Keratinocyte (primary cell): ENCODE measurements at regions not wholly inside any gene's neighbourhood (a gene's known extent, or its start where the extent isn't known, plus 50 kb on each side); places are given as distances from the start of the nearest gene placed in this dataset.

Experiments
- DNase-seq: peaks from one replicate; pipeline ENCODE4 v3.0.0-alpha.2; 2011; ENCODE audit warnings: low read depth, missing footprints, low spot score
- FAIRE-seq: peaks from 2 replicates; lab custom pipeline; 2011; peaks lifted over from hg19 to GRCh38; lab: Jason Lieb, UNC
- H2AFZ ChIP-seq: 2 replicates; pipeline ENCODE4 v1.6.0; 2012; ENCODE audit warnings: low read length, control low read depth, inconsistent platforms; ENCODE audit not compliant: control insufficient read depth
- H3K27ac ChIP-seq: 2 replicates; pipeline ENCODE4 v1.5.1; 2011; ENCODE audit warnings: low read length; ENCODE audit not compliant: control insufficient read depth, insufficient read depth
- H3K27me3 ChIP-seq: 3 replicates; pipeline ENCODE4 v1.6.0; 2011; ENCODE audit warnings: low read length; ENCODE audit not compliant: control insufficient read depth, insufficient read depth; ENCODE audit errors: extremely low read depth
- H3K36me3 ChIP-seq, 2 experiments: 2 replicates in 1 of 2; 3 replicates in 1 of 2; pipeline ENCODE4 v1.5.1; 2011; ENCODE audit warnings: low read length in 2 of 2, mild to moderate bottlenecking in 1 of 2; ENCODE audit not compliant: control insufficient read depth in 2 of 2, insufficient read depth in 2 of 2; ENCODE audit errors: extremely low read depth in 1 of 2
- H3K4me1 ChIP-seq: 3 replicates; pipeline ENCODE4 v1.5.1; 2011; ENCODE audit warnings: low read length; ENCODE audit not compliant: control insufficient read depth, insufficient read depth; ENCODE audit errors: extremely low read depth
- H3K4me2 ChIP-seq: 3 replicates; pipeline ENCODE4 v1.6.0; 2011; ENCODE audit warnings: low read depth, low read length; ENCODE audit not compliant: control insufficient read depth, insufficient read depth; ENCODE audit errors: extremely low read depth
- H3K4me3 ChIP-seq, 3 experiments: fragments of 200-600 bp in 1 of 3; sonication (generic) in 1 of 3; 2 replicates in 2 of 3; 3 replicates in 1 of 3; pipeline ENCODE4 v1.5.1; 2011 to 2016; ENCODE audit warnings: low read length in 3 of 3, mild to moderate bottlenecking in 3 of 3, control low read depth in 2 of 3, inconsistent platforms in 1 of 3, low read depth in 1 of 3, mixed read lengths in 1 of 3, mixed run types in 1 of 3, moderate library complexity in 1 of 3; ENCODE audit not compliant: control insufficient read depth in 2 of 3, insufficient read depth in 2 of 3; ENCODE audit errors: extremely low read depth in 1 of 3
- H3K79me2 ChIP-seq: 2 replicates; pipeline ENCODE4 v1.6.0; 2012; ENCODE audit warnings: low read length; ENCODE audit not compliant: control insufficient read depth, insufficient read depth
- H3K9ac ChIP-seq: 3 replicates; pipeline ENCODE4 v1.6.0; 2011; ENCODE audit warnings: low read length; ENCODE audit not compliant: control insufficient read depth, insufficient read depth; ENCODE audit errors: extremely low read depth
- H3K9me1 ChIP-seq: 3 replicates; pipeline ENCODE4 v1.6.0; 2011; ENCODE audit warnings: low read length; ENCODE audit not compliant: control insufficient read depth, insufficient read depth; ENCODE audit errors: extremely low read depth
- H3K9me3 ChIP-seq: 2 replicates; pipeline ENCODE4 v1.5.1; 2012; ENCODE audit warnings: low read depth, low read length; ENCODE audit not compliant: control insufficient read depth
- H4K20me1 ChIP-seq: 3 replicates; pipeline ENCODE4 v1.6.0; 2011; ENCODE audit warnings: low read length; ENCODE audit not compliant: control insufficient read depth, insufficient read depth; ENCODE audit errors: extremely low read depth
- CTCF ChIP-seq, 3 experiments: IDR thresholded peaks in 1 of 3; conservative IDR thresholded peaks in 1 of 3; optimal IDR thresholded peaks in 1 of 3; 2 replicates in 2 of 3; 3 replicates in 1 of 3; pipeline versions ENCODE3 to v1.5.1; 2011; ENCODE audit warnings: low read length in 3 of 3, mild to moderate bottlenecking in 3 of 3, moderate library complexity in 2 of 3, control low read depth in 1 of 3, inconsistent platforms in 1 of 3; ENCODE audit not compliant: insufficient read depth in 2 of 3; ENCODE audit errors: extremely low read depth in 1 of 3
- EZH2 ChIP-seq: IDR thresholded peaks from one replicate; pipeline ENCODE4 v1.6.1; 2012; ENCODE audit warnings: inconsistent platforms, mild to moderate bottlenecking, low read length, moderate library complexity
- dilution Hi-C: fragments of 300-500 bp; cut with MboI; formaldehyde crosslinking; loops from one replicate; pipeline ENCODE4 v1.7.0; 2020; ENCODE audit warnings: low sequenced_read_pairs; ENCODE audit not compliant: extremely low pct_ligation_motif_present

- H3K27ac ChIP-seq = no peak overlapping the region
- H3K9me1 ChIP-seq = no peaks in the 10 kb centered on the region
- no peak overlapping the region for H3K9ac ChIP-seq
- no peaks in the 10 kb centered on the region for H3K9me3 ChIP-seq
- TF ChIP-seq EZH2 = no peak
- H3K79me2 ChIP-seq = no peaks in the 10 kb centered on the region
- dilution Hi-C loops = no loop called here
- H3K4me2 ChIP-seq = no peak overlapping the region
- no peaks in the 10 kb centered on the region for H3K36me3 ChIP-seq
- no peak for FAIRE-seq
- no peaks in the 10 kb centered on the region for H4K20me1 ChIP-seq
- no peaks in the 10 kb centered on the region for H3K27me3 ChIP-seq
- H3K4me3 ChIP-seq = no peak overlapping the region
- H2AFZ ChIP-seq = no peak overlapping the region
- H3K4me1 ChIP-seq = no peaks in the 10 kb centered on the region
- no peak for DNase-seq
These were observed 86.5 kb downstream of the IGLL5 start for GRCh38 chr22:22974156-22974555.

GRCh38 chr22:22974795-22975580 is 87.4 kb downstream of the IGLL5 start:
- no peak for FAIRE-seq
- no peak for DNase-seq
- H3K9ac ChIP-seq = no peak overlapping the region
- TF ChIP-seq EZH2 (no peak), CTCF (optimal IDR thresholded peaks at IDR 0.05 in 1 of 3, IDR thresholded peaks at IDR 0.05 in 1 of 3, conservative IDR thresholded peaks at IDR 0.05 in 1 of 3; ENCODE audit: extremely low read depth in 1 of 3, insufficient read depth in 2 of 3, low read length in 3 of 3) (no peak)
- H3K9me1 ChIP-seq = no peaks in the 10 kb centered on the region
- dilution Hi-C loops = no loop called here
- H2AFZ ChIP-seq = no peak overlapping the region
- H3K79me2 ChIP-seq = no peaks in the 10 kb centered on the region
- no peaks in the 10 kb centered on the region for H3K27me3 ChIP-seq
- no peak overlapping the region for H3K27ac ChIP-seq
- no peak overlapping the region for H3K4me3 ChIP-seq
- H3K4me1 ChIP-seq = no peaks in the 10 kb centered on the region
- no peaks in the 10 kb centered on the region for H3K36me3 ChIP-seq
- no peaks in the 10 kb centered on the region for H4K20me1 ChIP-seq
- H3K9me3 ChIP-seq = no peaks in the 10 kb centered on the region
- no peak overlapping the region for H3K4me2 ChIP-seq
